Motor neuron (in vitro differentiated cells): ENCODE measurements at regions not wholly inside any gene's neighbourhood (a gene's known extent, or its start where the extent isn't known, plus 50 kb on each side); places are given as distances from the start of the nearest gene placed in this dataset.
A peak's percentile ranks its signal among the peaks of the same experiment; 100 is the strongest.

Experiments used
- ATAC-seq, 8 experiments: fragments of 200-7000 bp; cut with Tn5 transposase; replicated peaks in 6 of 8; 2 replicates each; pipeline ENCODE4 v1.8.0; 2021; ENCODE audit warnings: mild to moderate bottlenecking in 8 of 8, moderate library complexity in 8 of 8
- H3K27ac ChIP-seq, 2 donors: fragments of 250-450 bp; sonication (Bioruptor Pico); 2 replicates each; pipeline ENCODE4 v1.9.0; 2021; ENCODE audit warnings: antibody characterized with exemption in 2 of 2, mild to moderate bottlenecking in 2 of 2, moderate library complexity in 1 of 2
- H3K4me1 ChIP-seq, 2 donors: fragments of 250-450 bp; sonication (Bioruptor Pico); replicated peaks in 1 of 2; 2 replicates each; pipeline ENCODE4 v1.6.1; 2021; ENCODE audit warnings: antibody characterized with exemption in 2 of 2, mild to moderate bottlenecking in 2 of 2, moderate library complexity in 1 of 2
- H3K4me3 ChIP-seq, 5 donors: fragments of 250-450 bp; sonication (Bioruptor Pico); 2 replicates each; pipeline ENCODE4 v1.9.0; 2021; ENCODE audit warnings: antibody characterized with exemption in 5 of 5, mild to moderate bottlenecking in 5 of 5, moderate library complexity in 4 of 5
- WGBS, 10 experiments: fragments of 450-650 bp; shearing (Covaris generic); methylation state at CpG; one replicate each; pipeline ENCODE4 v1.0.0; 2022; 5-methylcytosine and 5-hydroxymethylcytosine counted together
- in situ Hi-C, 9 experiments: fragments of 400-800 bp; cut with MboI; loops; one replicate each; pipeline ENCODE4 v1.15.0; 2021; ENCODE audit warnings: low sequenced_read_pairs in 9 of 9, low pct_unique_long_range_greater_than_20kb in 2 of 9; ENCODE audit not compliant: unreplicated experiment in 9 of 9

DNA sequence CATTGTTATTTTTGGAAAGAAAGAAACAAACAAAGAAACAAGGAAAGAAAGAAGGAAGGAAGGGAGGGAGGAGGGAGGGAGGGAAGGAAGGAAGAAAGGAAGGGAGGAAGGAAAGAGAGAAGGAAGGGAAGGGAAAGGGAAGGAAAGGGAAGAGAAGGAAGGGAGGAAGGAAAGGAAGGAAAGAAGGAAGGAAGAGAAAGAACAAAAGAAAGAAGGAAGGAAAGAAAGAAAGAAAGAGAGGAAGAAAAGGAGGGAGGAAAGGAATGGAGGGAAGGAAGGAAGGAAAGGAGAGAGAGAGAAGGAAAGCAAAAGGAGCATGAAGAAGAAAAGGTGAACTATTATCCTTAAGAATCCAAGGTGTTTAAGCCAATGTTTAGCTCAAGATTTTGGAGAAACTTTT is 262.7 kb upstream of the STT3B start:
- H3K27ac ChIP-seq, result no peak overlapping the region
- H3K4me1 ChIP-seq, result peaks cover 0 to 8% of the 10 kb centered on the region in 2 donors
- no peak overlapping the region for H3K4me3 ChIP-seq
- ATAC-seq, result no peak
- in situ Hi-C loops, result no loop called here

GRCh38 chr3:31274326-31275024 is 258.2 kb upstream of the STT3B start:
- Histone ChIP-seq H3K27ac (no peak overlapping the region), H3K4me3 (no peak overlapping the region), H3K4me1 (peaks cover 0 to 6% of the 10 kb centered on the region in 2 donors)
- in situ Hi-C loops, result no loop called here
- peak in 6 of 8 experiments; percentile 16 to 66 (median 51) for ATAC-seq
- 0 to 87% (median 67%) methylated on average over 1 to 3 of the region's 3 CpGs; no CpG with 5 or more reads in 1 of the 10 experiments for WGBS, 10 experiments

- WGBS, 10 experiments, result 21 to 100% (median 79%) methylated on average over 1 to 3 of the region's 3 CpGs
These were observed 257.6 kb upstream of the STT3B start for GRCh38 chr3:31275038-31275572.

DNA sequence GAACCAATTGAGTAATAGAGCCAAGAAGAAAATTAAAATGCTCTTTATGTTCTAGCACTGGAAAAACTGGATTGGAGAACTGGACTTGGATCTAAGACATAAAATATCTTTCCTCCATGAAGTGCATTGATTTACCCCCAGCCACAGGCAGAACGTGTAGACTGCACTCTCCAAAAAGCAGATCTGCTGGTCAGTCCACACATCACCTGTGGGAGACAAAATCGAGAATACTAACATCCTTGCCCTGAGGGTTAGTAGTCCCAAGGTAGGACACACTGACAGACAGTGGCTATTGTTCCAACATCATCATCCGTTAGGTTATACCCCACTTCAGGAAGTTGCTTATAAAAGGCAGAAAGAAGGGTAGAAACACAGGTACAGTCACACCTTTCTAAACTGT is 257.1 kb upstream of the STT3B start:
- ATAC-seq, result no peak
- in situ Hi-C loops, result no loop called here
- Histone ChIP-seq H3K4me3 (no peak overlapping the region), H3K27ac (no peak overlapping the region), H3K4me1 (peaks cover 0 to 6% of the 10 kb centered on the region in 2 donors)
- WGBS, 10 experiments, result 20 to 92% (median 80%) methylated on average over 1 to 2 of the region's 3 CpGs; no CpG with 5 or more reads in 5 of the 10 experiments

More at GRCh38 chr3:31275038-31275572, 257.6 kb upstream of the STT3B start:
- in situ Hi-C loops, result no loop called here
- H3K4me1 ChIP-seq, result peaks cover 0 to 6% of the 10 kb centered on the region in 2 donors
- no peak overlapping the region for H3K27ac ChIP-seq
- ATAC-seq, result peak in 3 of 8 experiments; percentile 19 to 75 (median 74)
- no peak overlapping the region for H3K4me3 ChIP-seq

DNA sequence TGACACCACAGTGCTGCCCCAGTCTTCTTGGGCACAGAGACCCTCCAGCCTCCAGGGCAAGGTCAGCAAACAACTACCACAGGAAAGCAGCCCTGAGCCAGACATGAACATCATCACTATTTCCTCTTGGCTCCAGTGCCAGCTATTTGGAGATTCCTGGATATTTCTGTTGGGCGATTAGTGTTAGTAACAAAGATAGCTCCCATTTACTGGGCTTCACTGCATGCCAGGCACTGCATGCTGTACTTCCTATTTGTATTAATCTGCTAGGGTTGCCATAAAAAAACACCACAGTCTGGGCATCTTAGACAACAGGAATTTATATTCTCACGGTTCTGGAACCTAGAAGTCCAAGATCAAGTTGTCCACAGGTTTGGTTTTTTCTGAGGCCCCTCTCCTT is 255.1 kb upstream of the STT3B start:
- Histone ChIP-seq H3K4me3 (no peak overlapping the region), H3K27ac (no peak overlapping the region), H3K4me1 (peaks cover 0 to 6% of the 10 kb centered on the region in 2 donors)
- ATAC-seq, result no peak
- 50 to 100% (median 88%) methylated on average over 1 to 2 of the region's 2 CpGs; no CpG with 5 or more reads in 4 of the 10 experiments for WGBS, 10 experiments
- in situ Hi-C loops, result no loop called here

- no peak overlapping the region for H3K4me3 ChIP-seq
- H3K27ac ChIP-seq, result no peak overlapping the region
- WGBS, 10 experiments, result 60 to 100% (median 84%) methylated on average over 1 to 5 of the region's 5 CpGs; no CpG with 5 or more reads in 4 of the 10 experiments
- in situ Hi-C loops, result no loop called here
- no peak for ATAC-seq
- peaks cover 0 to 6% of the 10 kb centered on the region in 2 donors for H3K4me1 ChIP-seq
These were observed 254.2 kb upstream of the STT3B start for GRCh38 chr3:31278532-31278931.

GRCh38 chr3:31284776-31285175 is 247.9 kb upstream of the STT3B start:
- no peak for ATAC-seq
- Histone ChIP-seq H3K4me1 (peaks cover 0 to 6% of the 10 kb centered on the region in 2 donors), H3K27ac (no peak overlapping the region), H3K4me3 (no peak overlapping the region)
- WGBS, 10 experiments, result 0 to 100% (median 30%) methylated on average over 1 of the region's 1 CpG; no CpG with 5 or more reads in 4 of the 10 experiments
- in situ Hi-C loops, result no loop called here

DNA sequence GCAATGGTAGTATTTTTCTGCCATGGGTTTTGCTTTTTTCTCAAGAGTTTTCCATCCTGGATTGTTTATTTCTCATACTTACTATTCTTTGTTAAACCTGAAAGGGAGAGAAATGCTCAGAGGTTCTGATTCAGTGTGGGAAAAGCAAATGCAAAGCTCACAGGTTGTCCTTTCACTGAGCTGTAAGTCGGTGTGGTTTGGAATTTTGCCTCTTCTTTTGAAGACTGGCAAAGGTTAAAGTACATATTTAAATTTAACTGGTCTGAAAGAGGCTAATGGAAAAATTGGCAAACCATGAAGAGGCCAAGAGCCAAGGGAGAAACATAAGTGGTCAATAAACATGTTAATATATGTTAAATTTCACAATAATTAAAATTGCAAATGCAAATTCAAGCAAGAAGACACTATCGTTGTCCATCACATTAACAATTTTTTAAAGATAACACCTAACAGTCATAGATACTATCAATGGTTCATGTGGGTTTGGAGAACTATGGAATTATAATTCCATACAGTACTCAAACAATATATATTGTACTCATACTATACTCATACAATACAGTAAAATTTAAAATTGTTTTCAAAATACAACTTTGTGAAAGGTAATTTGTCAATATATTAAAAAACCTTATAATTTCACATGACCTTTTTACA is 246.8 kb upstream of the STT3B start:
- in situ Hi-C loops, result no loop called here
- H3K4me3 ChIP-seq, result no peak overlapping the region
- 0 to 83% (median 46%) methylated on average over 1 to 2 of the region's 2 CpGs for WGBS, 10 experiments

DNA sequence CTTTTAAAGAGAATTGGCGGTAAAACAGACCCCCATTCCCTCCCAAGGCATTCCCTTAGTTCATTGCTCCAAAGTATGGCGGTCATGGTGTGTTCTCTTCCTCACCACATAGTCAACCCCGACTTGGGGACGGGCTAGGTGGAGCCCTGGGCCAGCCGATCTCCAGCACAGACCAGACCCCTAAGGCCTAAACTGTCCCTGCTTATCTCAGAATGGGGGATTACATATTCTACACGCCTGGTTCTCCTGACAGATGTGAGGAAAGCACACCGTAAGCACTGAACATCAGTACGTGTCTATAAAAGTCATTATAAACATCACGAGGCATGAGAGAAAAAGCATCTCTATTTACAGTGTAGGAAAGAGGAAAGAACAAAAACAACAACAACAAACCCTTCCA is 244.5 kb upstream of the STT3B start:
- no peak for ATAC-seq
- H3K4me1 ChIP-seq, result peaks cover 0 to 6% of the 10 kb centered on the region in 2 donors
- 70 to 100% (median 89%) methylated on average over 1 to 7 of the region's 9 CpGs; no CpG with 5 or more reads in 2 of the 10 experiments for WGBS, 10 experiments
- no peak overlapping the region for H3K27ac ChIP-seq
- in situ Hi-C loops, result no loop called here
- H3K4me3 ChIP-seq, result no peak overlapping the region

More for the DNA sequence above, 246.8 kb upstream of the STT3B start:
- peak in 3 of 8 experiments; percentile 47 to 69 (median 51) for ATAC-seq
- Histone ChIP-seq H3K4me1 (peaks cover 0 to 6% of the 10 kb centered on the region in 2 donors), H3K27ac (peak overlapping the region in 1 of 2 donors; percentile 28)

DNA sequence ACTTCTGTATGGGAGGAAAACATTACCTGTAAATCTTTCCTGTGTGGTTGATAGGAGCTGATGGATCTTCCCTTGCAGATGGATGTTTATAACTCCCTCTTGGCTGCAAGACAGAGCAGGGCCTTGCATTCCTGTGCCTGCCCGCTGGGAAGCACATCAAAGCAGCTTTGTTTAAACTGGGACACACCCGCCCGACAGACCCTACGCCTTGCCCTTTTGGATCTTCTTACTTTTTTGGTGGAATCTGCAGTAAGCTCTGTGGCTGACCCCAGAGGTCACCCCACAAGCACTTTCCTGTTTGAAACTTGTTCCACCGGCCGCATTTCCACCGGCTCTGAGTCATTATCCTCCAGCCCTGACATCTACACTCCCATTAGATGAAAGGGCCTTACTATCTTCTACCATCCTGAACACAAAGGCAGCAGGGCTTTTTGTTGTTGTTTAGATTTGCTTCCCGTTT is 244.1 kb upstream of the STT3B start:
- peak in 7 of 8 experiments; percentile 27 to 80 (median 58) for ATAC-seq
- no peak overlapping the region for H3K4me3 ChIP-seq
- in situ Hi-C loops, result no loop called here
- H3K27ac ChIP-seq, result no peak overlapping the region
- peaks cover 0 to 6% of the 10 kb centered on the region in 2 donors for H3K4me1 ChIP-seq
- WGBS, 10 experiments, result 0 to 40% (median 15%) methylated on average over 1 to 4 of the region's 8 CpGs

DNA sequence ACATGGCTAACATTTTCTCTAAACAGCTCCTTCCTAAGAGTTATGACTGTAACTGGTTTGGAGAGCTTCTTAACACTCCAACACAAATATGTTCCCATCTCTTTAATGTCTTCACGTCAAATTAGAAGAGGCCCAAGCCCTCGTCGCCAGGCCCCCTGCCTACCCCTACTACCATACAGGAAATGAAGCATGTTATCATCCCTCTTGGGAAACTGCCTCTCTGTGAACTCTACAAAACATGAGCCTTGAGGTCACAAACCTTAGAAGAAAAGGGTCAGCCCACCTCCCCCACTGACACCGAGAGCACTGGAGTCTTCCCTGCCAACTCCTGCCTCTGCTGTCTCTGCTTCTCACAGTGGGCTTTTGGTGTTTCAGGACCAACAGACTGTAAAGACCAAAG is 243.1 kb upstream of the STT3B start:
- Histone ChIP-seq H3K27ac (no peak overlapping the region), H3K4me1 (peaks cover 0 to 6% of the 10 kb centered on the region in 2 donors), H3K4me3 (no peak overlapping the region)
- ATAC-seq, result no peak
- in situ Hi-C loops, result no loop called here
- WGBS, 10 experiments, result 0 to 100% (median 71%) methylated on average over 1 to 4 of the region's 4 CpGs; no CpG with 5 or more reads in 1 of the 10 experiments

DNA sequence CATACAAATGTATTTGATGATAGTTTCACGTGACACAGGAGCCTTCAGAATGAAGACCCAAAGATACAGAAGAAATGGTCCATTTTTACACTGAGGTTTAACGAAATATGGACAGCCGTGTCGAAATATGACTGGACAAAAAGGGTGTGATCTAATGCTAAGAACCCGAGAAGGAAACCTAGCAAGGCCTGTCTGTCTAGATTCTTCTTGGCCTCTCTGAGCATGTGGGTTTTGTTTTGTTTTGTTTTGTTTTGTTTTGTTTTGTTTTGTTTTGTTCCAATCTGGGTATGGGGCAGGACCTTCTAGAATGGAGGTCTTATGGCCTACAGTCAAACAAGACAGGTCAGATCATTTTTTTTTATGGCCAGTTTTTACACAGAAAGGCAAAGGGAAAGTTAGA is 242.7 kb upstream of the STT3B start:
- no peak overlapping the region for H3K4me3 ChIP-seq
- H3K4me1 ChIP-seq, result peaks cover 0 to 6% of the 10 kb centered on the region in 2 donors
- ATAC-seq, result no peak
- no peak overlapping the region for H3K27ac ChIP-seq
- 75 to 98% (median 88%) methylated on average over 1 to 5 of the region's 5 CpGs; no CpG with 5 or more reads in 1 of the 10 experiments for WGBS, 10 experiments
- in situ Hi-C loops, result no loop called here

- peaks cover 0 to 6% of the 10 kb centered on the region in 2 donors for H3K4me1 ChIP-seq
- in situ Hi-C loops, result no loop called here
- WGBS, 10 experiments, result 86 to 100% (median 94%) methylated on average over 1 to 3 of the region's 3 CpGs; no CpG with 5 or more reads in 3 of the 10 experiments
- no peak overlapping the region for H3K27ac ChIP-seq
- ATAC-seq, result no peak
- no peak overlapping the region for H3K4me3 ChIP-seq
These were observed 240.9 kb upstream of the STT3B start for GRCh38 chr3:31291818-31292217.
